ENCODE measurements at regions not wholly inside any gene's neighbourhood (a gene's known extent, or its start where the extent isn't known, plus 50 kb on each side); places are given as distances from the start of the nearest gene placed in this dataset.

GRCh38 chr10:53025172-53025711 lies 252.7 kb upstream of the MBL2 start:
- DNase-seq (ENCODE audit: insufficient read length, low spot score): no peak
- FAIRE-seq: no peak
- TF ChIP-seq CTCF (IDR thresholded peaks at IDR 0.05; ENCODE audit: insufficient read depth, missing control alignments): no peak

GRCh38 chr10:53023411-53023810 lies 250.8 kb upstream of the MBL2 start:
- TF ChIP-seq CTCF (IDR thresholded peaks at IDR 0.05; ENCODE audit: insufficient read depth, missing control alignments): no peak
- FAIRE-seq: no peak
- DNase-seq (ENCODE audit: insufficient read length, low spot score): no peak

- DNase-seq (ENCODE audit: insufficient read length, low spot score) (no peak), FAIRE-seq (no peak)
- TF ChIP-seq CTCF (IDR thresholded peaks at IDR 0.05; ENCODE audit: insufficient read depth, missing control alignments): no peak
Measured at GRCh38 chr10:53022611-53023088, 250.1 kb upstream of the MBL2 start.

- TF ChIP-seq CTCF (IDR thresholded peaks at IDR 0.05; ENCODE audit: insufficient read depth, missing control alignments): no peak
- DNase-seq (ENCODE audit: insufficient read length, low spot score) (no peak), FAIRE-seq (no peak)
Measured at GRCh38 chr10:53013201-53013810, 240.7 kb upstream of the MBL2 start.

GRCh38 chr10:53009961-53010907 lies 237.7 kb upstream of the MBL2 start:
- DNase-seq (ENCODE audit: insufficient read length, low spot score) (no peak), FAIRE-seq (no peak)
- no peak for TF ChIP-seq CTCF (IDR thresholded peaks at IDR 0.05; ENCODE audit: insufficient read depth, missing control alignments)

GRCh38 chr10:53007527-53007842 lies 234.9 kb upstream of the MBL2 start:
- DNase-seq (ENCODE audit: insufficient read length, low spot score): no peak
- no peak for TF ChIP-seq CTCF (IDR thresholded peaks at IDR 0.05; ENCODE audit: insufficient read depth, missing control alignments)
- FAIRE-seq: no peak
